ENCODE measurements at regions not wholly inside any gene's neighbourhood (a gene's known extent, or its start where the extent isn't known, plus 50 kb on each side); places are given as distances from the start of the nearest gene placed in this dataset.

DNA sequence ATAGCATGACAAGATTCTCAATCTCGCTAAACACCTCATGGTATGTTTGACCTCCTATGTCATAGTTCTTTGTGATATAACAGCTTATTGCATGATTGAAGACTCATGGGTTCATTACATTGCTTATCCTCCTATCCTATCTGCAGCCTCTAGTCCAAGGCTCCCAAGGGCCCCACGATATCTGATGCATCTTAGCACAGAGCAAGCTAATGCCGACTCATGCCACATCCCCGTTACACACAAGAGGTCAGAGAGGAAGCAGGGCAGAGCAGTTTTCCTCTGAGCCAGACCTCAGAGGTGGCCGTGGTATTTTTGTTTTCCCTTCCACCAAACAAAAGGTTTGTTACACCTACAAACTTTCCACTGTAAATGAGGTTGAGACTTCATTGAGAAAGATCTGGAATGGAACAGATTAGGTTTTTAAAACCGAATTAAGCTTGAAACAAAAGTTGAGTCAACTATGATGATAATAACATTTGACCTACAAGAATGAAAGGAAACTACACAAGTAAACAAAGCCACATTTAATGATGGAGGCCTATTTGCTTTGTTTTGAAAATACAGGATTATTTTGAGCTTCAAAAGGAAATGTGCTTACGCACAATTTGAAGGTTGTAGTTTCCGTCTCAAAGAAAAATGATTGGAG is 133.9 kb upstream of the MYLIP start:
- TF ChIP-seq, protein P1, sequence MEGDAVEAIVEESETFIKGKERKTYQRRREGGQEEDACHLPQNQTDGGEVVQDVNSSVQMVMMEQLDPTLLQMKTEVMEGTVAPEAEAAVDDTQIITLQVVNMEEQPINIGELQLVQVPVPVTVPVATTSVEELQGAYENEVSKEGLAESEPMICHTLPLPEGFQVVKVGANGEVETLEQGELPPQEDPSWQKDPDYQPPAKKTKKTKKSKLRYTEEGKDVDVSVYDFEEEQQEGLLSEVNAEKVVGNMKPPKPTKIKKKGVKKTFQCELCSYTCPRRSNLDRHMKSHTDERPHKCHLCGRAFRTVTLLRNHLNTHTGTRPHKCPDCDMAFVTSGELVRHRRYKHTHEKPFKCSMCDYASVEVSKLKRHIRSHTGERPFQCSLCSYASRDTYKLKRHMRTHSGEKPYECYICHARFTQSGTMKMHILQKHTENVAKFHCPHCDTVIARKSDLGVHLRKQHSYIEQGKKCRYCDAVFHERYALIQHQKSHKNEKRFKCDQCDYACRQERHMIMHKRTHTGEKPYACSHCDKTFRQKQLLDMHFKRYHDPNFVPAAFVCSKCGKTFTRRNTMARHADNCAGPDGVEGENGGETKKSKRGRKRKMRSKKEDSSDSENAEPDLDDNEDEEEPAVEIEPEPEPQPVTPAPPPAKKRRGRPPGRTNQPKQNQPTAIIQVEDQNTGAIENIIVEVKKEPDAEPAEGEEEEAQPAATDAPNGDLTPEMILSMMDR (IDR thresholded peaks at IDR 0.05): no peak
- TF ChIP-seq TCF7L2 (IDR thresholded peaks at IDR 0.05; ENCODE audit: low read depth, low read length) (no peak), POLR2AphosphoS5 (IDR thresholded peaks at IDR 0.05; ENCODE audit: low read depth, low read length) (no peak)
- TF ChIP-seq, protein P2, sequence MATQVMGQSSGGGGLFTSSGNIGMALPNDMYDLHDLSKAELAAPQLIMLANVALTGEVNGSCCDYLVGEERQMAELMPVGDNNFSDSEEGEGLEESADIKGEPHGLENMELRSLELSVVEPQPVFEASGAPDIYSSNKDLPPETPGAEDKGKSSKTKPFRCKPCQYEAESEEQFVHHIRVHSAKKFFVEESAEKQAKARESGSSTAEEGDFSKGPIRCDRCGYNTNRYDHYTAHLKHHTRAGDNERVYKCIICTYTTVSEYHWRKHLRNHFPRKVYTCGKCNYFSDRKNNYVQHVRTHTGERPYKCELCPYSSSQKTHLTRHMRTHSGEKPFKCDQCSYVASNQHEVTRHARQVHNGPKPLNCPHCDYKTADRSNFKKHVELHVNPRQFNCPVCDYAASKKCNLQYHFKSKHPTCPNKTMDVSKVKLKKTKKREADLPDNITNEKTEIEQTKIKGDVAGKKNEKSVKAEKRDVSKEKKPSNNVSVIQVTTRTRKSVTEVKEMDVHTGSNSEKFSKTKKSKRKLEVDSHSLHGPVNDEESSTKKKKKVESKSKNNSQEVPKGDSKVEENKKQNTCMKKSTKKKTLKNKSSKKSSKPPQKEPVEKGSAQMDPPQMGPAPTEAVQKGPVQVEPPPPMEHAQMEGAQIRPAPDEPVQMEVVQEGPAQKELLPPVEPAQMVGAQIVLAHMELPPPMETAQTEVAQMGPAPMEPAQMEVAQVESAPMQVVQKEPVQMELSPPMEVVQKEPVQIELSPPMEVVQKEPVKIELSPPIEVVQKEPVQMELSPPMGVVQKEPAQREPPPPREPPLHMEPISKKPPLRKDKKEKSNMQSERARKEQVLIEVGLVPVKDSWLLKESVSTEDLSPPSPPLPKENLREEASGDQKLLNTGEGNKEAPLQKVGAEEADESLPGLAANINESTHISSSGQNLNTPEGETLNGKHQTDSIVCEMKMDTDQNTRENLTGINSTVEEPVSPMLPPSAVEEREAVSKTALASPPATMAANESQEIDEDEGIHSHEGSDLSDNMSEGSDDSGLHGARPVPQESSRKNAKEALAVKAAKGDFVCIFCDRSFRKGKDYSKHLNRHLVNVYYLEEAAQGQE (IDR thresholded peaks at IDR 0.05; ENCODE audit: insufficient read depth in 1 of 2, low read depth in 2 of 2, low read length in 1 of 2): no peak

Measured in Panc1 (cell line).